ENCODE measurements at regions not wholly inside any gene's neighbourhood (a gene's known extent, or its start where the extent isn't known, plus 50 kb on each side); places are given as distances from the start of the nearest gene placed in this dataset.

DNA sequence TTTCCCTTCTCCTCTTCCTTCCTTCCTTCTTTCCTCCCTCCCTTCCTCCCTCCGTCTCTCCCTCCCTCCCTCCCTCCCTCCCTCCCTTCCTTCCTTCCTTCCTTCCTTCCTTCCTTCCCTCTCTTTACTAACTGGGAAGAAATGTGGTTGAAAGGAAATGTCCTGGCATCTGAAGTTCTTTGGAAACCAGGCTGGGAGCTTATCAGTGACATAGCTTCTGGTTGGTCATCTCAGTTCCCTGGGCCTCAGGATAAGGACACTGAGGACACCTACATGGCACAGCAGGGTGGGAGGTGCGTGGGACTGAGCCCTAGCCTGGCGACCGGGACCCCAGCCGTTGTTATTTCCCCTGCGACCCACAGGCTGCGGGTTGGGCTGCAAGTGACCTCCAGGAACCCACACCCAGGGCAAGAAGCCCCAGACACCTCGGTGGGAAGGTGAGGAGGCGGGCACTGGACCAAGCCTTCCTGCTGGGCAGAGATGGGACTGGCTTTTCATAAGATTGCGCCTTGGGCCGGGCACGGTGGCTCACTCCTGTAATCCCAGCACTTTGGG lies 1486.5 kb downstream of the TBC1D22A start:
- Mint-ChIP-seq H3K27ac (no peak overlapping the region), H3K36me3 (no peaks in the 10 kb centered on the region), H3K27me3 (ENCODE audit: low read depth in 2 of 2) (peaks cover 57 to 67% of the 10 kb centered on the region in 2 donors), H3K4me1 (peaks cover 23 to 26% of the 10 kb centered on the region in 2 donors), H3K9me3 (no peaks in the 10 kb centered on the region), H3K4me3 (no peak overlapping the region)
- intact Hi-C loops (cut with micrococcal nuclease), result no loop called here
- ATAC-seq, result no peak
- Histone ChIP-seq H3K27me3 (ENCODE audit: control insufficient read depth, insufficient read depth, low read length) (peaks cover 29% of the 10 kb centered on the region), H3K4me1 (ENCODE audit: control insufficient read depth, insufficient read depth, low read length) (peaks cover 30% of the 10 kb centered on the region), H3K9me3 (ENCODE audit: control insufficient read depth, insufficient read depth, low read length) (no peaks in the 10 kb centered on the region), H3K27ac (ENCODE audit: low read length) (no peak overlapping the region), H3K4me3 (ENCODE audit: low read length) (no peak overlapping the region), H3K36me3 (ENCODE audit: control insufficient read depth, insufficient read depth, low read length) (no peaks in the 10 kb centered on the region)
- TF ChIP-seq, protein P1, sequence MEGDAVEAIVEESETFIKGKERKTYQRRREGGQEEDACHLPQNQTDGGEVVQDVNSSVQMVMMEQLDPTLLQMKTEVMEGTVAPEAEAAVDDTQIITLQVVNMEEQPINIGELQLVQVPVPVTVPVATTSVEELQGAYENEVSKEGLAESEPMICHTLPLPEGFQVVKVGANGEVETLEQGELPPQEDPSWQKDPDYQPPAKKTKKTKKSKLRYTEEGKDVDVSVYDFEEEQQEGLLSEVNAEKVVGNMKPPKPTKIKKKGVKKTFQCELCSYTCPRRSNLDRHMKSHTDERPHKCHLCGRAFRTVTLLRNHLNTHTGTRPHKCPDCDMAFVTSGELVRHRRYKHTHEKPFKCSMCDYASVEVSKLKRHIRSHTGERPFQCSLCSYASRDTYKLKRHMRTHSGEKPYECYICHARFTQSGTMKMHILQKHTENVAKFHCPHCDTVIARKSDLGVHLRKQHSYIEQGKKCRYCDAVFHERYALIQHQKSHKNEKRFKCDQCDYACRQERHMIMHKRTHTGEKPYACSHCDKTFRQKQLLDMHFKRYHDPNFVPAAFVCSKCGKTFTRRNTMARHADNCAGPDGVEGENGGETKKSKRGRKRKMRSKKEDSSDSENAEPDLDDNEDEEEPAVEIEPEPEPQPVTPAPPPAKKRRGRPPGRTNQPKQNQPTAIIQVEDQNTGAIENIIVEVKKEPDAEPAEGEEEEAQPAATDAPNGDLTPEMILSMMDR (IDR thresholded peaks at IDR 0.05), result no peak
- no peak for DNase-seq
- WGBS (ENCODE audit: insufficient coverage), result 79% methylated on average over 11 of the region's 12 CpGs

DNA sequence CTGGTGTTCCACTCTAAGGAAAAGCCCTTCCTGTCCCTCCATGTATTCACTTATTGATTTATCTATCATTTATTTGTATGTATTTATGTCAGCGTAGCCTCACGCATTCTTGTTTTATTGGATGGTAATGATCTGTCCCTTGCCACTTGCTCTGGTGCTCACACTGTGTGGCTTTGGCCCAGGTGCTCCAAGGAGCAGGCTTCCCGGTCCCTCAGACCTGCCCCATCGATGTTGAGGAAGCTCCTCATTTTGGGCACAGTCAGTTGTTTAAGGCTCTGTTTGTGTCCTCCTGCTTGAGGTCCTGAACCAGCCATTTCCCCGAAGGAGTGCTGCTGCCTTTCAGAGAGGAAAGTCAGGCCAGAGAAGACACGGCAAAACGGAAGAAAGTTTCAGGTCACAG lies 1485.4 kb downstream of the TBC1D22A start:
- Histone ChIP-seq H3K36me3 (ENCODE audit: control insufficient read depth, insufficient read depth, low read length) (no peaks in the 10 kb centered on the region), H3K27me3 (ENCODE audit: control insufficient read depth, insufficient read depth, low read length) (peaks cover 32% of the 10 kb centered on the region), H3K27ac (ENCODE audit: low read length) (no peak overlapping the region), H3K4me1 (ENCODE audit: control insufficient read depth, insufficient read depth, low read length) (peaks cover 41% of the 10 kb centered on the region), H3K9me3 (ENCODE audit: control insufficient read depth, insufficient read depth, low read length) (no peaks in the 10 kb centered on the region), H3K4me3 (ENCODE audit: low read length) (no peak overlapping the region)
- 90% methylated on average over 7 of the region's 7 CpGs for WGBS (ENCODE audit: insufficient coverage)
- Mint-ChIP-seq H3K27me3 (ENCODE audit: low read depth in 2 of 2) (peaks cover 53 to 61% of the 10 kb centered on the region in 2 donors), H3K36me3 (no peaks in the 10 kb centered on the region), H3K9me3 (no peaks in the 10 kb centered on the region), H3K4me1 (peaks cover 31 to 35% of the 10 kb centered on the region in 2 donors), H3K27ac (no peak overlapping the region), H3K4me3 (no peak overlapping the region)
- intact Hi-C loops (cut with micrococcal nuclease), result no loop called here
- TF ChIP-seq, protein P1 (IDR thresholded peaks at IDR 0.05), result no peak
- ATAC-seq (no peak), DNase-seq (no peak)

DNA sequence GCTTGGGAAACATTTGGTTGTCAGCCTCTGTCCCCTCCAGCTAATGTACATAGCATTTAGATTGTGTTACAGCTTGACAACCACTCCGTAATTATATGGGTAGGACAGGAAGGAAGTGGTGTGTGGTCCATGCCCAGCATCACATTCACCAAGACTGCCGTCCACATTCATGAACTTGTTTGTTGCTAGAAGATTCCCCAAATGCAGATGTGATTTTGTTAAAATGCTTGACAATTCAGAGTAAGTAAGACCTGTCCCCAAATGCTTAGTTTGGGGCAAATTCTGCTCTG lies 1482.7 kb downstream of the TBC1D22A start:
- peaks cover 23% of the 10 kb centered on the region for H3K27me3 ChIP-seq (ENCODE audit: control insufficient read depth, insufficient read depth, low read length)
- TF ChIP-seq, protein P1 (IDR thresholded peaks at IDR 0.05), result no peak
- no peaks in the 10 kb centered on the region for H3K9me3 ChIP-seq (ENCODE audit: control insufficient read depth, insufficient read depth, low read length)
- Mint-ChIP-seq H3K4me1 (peaks cover 55 to 60% of the 10 kb centered on the region in 2 donors), H3K9me3 (no peaks in the 10 kb centered on the region), H3K36me3 (no peaks in the 10 kb centered on the region), H3K27me3 (ENCODE audit: low read depth in 2 of 2) (peaks cover 41 to 49% of the 10 kb centered on the region in 2 donors), H3K4me3 (peak overlapping the region; percentile 68), H3K27ac (peak overlapping the region in 1 of 2 donors; percentile 47)
- peak; percentile 53 to 81 (median 55) for ATAC-seq
- H3K4me1 ChIP-seq (ENCODE audit: control insufficient read depth, insufficient read depth, low read length), result peaks cover 68% of the 10 kb centered on the region
- intact Hi-C loops (cut with micrococcal nuclease), result no loop called here
- 0% methylated on average over 1 of the region's 2 CpGs for WGBS (ENCODE audit: insufficient coverage)
- H3K4me3 ChIP-seq (ENCODE audit: low read length), result peak overlapping the region; percentile 28
- peak; percentile 36 to 44 for DNase-seq
- no peaks in the 10 kb centered on the region for H3K36me3 ChIP-seq (ENCODE audit: control insufficient read depth, insufficient read depth, low read length)
- peak overlapping the region; percentile 50 for H3K27ac ChIP-seq (ENCODE audit: low read length)
